Stimulated activated CD4-positive, alpha-beta T cell treated with anti-CD3 and anti-CD28 coated beads, Interleukin-4, amount 100 ng/mL, for 24 hours (primary cell): ENCODE measurements at regions not wholly inside any gene's neighbourhood (a gene's known extent, or its start where the extent isn't known, plus 50 kb on each side); places are given as distances from the start of the nearest gene placed in this dataset.
"Not testable (repeated sequence)": the region's sequence is repeated elsewhere in the genome, so short reads cannot be mapped to it uniquely, and the experiment has no call there.

Source experiments
- DNase-seq: peaks from one replicate; pipeline ENCODE4 v3.0.0-alpha.2; 2020

DNA sequence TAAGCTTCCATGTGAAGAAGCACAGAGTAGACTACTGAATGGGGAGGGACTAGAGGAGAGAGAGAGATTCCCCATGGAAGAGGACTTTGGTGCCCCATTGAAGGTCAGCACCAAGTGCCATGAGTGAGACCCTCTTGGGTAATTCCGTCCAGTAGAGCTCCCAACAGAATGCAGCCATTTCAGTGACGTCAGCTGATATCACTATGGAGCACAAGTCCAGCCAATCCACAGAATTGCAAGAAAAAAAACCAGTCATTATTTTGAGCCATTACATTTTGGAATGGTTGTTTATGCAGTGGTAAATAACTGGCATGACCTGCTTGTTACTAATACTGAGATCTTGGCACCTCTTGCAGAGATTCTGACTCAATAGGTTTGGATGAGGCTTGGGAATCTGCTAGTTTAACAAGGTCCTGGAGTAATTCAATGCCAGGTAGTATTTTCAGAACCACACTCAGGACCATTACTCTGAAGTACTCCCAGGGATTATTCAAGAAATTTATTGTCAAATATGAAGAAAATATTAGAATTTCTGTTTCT lies 52.6 kb upstream of the SP8 start:
- no peak for DNase-seq

- no peak for DNase-seq
These were observed 53.3 kb upstream of the SP8 start for GRCh38 chr7:20839987-20840386.

- no peak for DNase-seq
These were observed 60.1 kb upstream of the SP8 start for GRCh38 chr7:20846791-20847190.

GRCh38 chr7:20858951-20859350 lies 72.3 kb upstream of the SP8 start:
- DNase-seq: no peak

- no peak for DNase-seq
These were observed 74.8 kb upstream of the SP8 start for GRCh38 chr7:20861468-20861867.

DNA sequence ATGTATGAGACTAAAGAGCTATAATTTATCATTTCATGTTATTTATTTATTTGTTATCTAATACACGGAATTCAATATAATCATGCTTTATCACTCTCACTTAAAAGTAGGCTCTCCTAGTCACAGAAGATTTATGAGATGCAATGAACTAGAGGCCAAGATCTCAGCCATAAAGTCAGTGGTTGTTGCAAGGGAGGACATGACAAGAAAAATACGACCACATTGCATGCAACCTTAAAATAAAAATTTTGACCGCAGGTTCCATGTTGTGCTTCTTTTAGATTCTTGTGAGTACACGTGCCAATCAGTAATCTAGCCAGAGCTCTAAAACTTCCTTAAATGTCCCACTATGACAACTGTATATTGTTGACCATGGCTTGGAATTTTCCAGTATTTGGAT lies 75.9 kb upstream of the SP8 start:
- no peak for DNase-seq

GRCh38 chr7:20864221-20864620 lies 77.5 kb upstream of the SP8 start:
- no peak for DNase-seq

DNA sequence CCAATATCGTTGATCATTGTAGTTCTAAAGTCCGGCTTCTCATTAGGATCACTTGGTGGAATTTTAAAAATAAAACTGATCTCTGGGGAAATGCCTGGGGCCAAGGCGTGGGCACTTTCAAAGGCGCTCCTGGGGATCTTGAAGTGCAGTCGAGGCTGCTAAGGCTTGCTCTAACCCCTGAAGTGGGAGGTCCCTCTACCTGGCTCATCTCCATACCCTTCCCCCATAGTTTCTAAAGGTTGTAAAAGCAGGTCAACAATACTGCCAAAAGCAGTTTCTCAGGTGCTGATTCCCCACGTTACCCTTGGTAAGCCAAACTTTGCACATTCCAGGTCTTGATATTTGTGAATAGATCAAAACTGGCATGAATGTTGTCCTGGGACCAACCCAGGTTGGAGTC lies 79.0 kb upstream of the SP8 start:
- no peak for DNase-seq

GRCh38 chr7:20870977-20871376 lies 84.3 kb upstream of the SP8 start:
- DNase-seq: no peak

GRCh38 chr7:20892776-20893175 lies 106.1 kb upstream of the SP8 start:
- DNase-seq: no peak

GRCh38 chr7:20894806-20895205 lies 108.1 kb upstream of the SP8 start:
- no peak for DNase-seq

- no peak for DNase-seq
These were observed 108.9 kb upstream of the SP8 start for GRCh38 chr7:20895563-20895962.

- no peak for DNase-seq
These were observed 110.3 kb upstream of the SP8 start for GRCh38 chr7:20896996-20897395.

DNA sequence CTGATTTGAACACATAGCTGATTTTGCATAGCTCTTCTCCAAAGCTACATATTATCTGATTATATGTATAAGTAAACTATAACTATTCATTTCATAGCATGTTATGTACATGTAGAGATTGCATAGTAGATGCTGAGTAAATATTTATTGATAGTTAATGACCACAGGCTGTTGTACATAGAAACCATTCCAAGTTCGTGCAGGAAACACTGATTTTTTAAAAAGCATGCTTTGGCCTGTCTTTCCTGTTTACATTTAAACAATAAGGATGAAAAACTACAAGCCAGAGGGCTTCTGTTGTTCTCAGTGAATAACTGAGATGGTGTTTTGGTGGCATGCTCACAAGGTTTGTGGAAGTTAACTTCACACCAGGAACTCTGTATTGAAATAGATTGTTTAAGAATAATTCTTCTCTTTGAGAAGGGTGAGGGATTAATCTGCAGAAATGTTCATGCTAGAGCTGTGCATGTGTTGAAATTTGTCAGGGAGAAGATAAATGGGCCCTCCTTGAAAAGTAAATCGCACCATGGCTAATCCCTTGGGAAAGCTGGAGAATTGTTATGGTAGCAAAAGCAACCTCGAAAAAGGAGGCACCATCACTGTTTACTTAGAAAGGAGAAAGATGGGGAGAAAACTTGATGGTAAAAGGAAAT lies 120.2 kb upstream of the SP8 start:
- DNase-seq: no peak

DNA sequence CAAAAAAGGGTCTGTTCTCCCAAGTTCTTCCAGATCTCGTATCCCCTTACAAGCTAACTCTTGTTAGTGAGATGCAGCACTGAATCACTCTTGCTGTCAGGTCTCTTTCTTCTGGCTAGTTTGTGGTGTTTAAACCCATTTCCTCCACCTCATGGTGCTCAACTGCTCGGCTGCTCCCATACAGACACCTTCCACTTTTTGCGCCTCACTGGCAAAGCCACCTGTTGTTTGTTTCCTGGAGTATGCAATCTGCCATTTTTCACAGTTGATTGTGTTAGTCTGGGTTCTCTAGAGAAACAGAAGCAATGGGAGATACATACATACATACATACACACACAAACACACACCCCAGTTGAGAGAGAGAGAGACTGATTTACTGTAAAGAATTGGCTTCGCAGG lies 124.4 kb upstream of the SP8 start:
- no peak for DNase-seq

DNA sequence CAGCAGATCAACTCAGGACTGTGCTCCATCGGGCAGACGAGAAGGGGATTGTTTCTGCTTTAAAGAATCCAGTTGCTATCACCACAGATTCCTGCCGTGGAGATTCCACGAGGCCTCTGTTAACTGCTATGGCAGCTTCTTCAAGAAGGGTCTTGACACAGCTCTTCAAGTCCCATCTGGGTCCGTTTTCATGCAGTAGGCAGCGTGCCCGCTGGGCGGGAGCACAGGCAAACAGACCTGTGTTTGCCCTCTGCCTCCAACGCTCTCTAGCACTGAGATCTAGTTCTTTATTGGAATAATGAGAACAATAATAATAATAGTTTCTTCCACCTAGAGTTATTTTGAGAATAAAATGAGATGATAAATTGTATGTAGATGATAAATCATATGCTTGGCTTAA lies 127.2 kb upstream of the SP8 start:
- DNase-seq: no peak

DNA sequence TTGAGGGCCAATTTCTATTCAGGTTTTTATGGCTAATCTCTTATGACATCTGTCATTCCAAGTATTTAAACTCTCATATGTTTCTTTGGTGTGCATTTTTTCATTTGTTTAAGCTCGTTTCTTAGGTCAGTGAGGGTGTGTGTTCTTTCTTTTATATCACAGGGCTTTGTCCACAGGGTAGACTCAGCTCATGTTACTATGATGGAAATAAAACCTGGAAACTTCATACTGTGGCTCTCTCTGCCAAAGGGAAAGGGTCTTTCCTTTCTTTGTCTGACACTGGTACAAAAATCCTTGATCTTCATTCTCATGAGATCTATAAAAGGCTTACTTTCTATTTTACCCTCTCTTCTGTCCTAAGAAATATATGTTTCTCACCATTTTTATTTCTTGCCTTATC lies 129.6 kb upstream of the SP8 start:
- DNase-seq: no peak

DNA sequence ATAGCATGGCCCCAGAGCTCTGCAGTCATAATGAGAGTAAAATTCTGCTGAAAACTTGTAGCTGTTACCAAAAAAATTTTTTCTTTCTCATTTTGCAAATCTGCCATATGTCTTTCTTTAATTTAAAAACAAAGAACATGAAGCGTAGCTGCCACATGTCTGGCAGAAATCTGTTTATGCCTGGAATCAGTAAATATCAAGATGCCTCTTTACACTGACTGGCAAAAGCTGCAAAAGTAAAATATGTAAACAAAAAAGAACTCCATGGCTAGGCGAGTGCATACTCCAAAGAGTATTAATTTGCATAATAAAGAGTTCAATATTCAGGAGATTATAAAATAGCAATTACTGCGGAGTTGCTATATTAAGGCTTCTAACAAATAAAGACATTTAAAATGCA lies 130.9 kb upstream of the SP8 start:
- no peak for DNase-seq

DNA sequence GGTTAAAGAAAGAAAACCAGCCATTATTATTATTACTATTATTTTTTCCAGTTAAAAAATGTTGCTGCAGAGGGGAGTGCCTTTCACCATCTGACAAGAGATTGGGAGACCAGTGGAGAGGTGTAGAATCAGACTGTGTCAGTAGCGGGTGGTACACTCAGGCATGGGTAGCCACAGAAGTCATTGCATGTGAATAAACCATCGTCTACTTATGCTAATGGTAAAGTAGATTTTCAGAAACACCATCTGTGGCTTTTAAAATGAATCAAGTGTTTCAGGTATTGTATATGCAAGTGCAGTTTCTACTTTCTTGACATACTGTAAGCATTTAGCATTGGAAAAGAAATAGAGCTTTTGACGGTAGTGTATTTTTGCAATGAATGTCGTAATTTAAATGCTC lies 131.5 kb upstream of the SP8 start:
- DNase-seq: no peak

- DNase-seq: not testable (repeated sequence)
These were observed 140.5 kb upstream of the SP8 start for GRCh38 chr7:20927178-20927577.

- no peak for DNase-seq
These were observed 141.3 kb upstream of the SP8 start for GRCh38 chr7:20927976-20928375.

- no peak for DNase-seq
These were observed 142.5 kb upstream of the SP8 start for GRCh38 chr7:20929199-20929598.

GRCh38 chr7:20931739-20932138 lies 145.1 kb upstream of the SP8 start:
- no peak for DNase-seq

- no peak for DNase-seq
These were observed 146.3 kb upstream of the SP8 start for GRCh38 chr7:20932785-20933527.

GRCh38 chr7:20945451-20945850 lies 158.8 kb upstream of the SP8 start:
- DNase-seq: no peak
